ENCODE measurements at regions not wholly inside any gene's neighbourhood (a gene's known extent, or its start where the extent isn't known, plus 50 kb on each side); places are given as distances from the start of the nearest gene placed in this dataset.

GRCh38 chr5:75907651-75908050 lies 175.5 kb upstream of the SV2C start:
- Histone ChIP-seq H3K27ac (ENCODE audit: extremely low read depth, low read depth, low read length) (no peak overlapping the region), H3K4me3 (ENCODE audit: low read depth, low read length) (no peak overlapping the region), H3K4me1 (ENCODE audit: control insufficient read depth, insufficient read depth, low read length) (no peaks in the 10 kb centered on the region), H3K36me3 (ENCODE audit: control insufficient read depth in 2 of 2, insufficient read depth in 1 of 2, low read length in 2 of 2) (no peaks in the 10 kb centered on the region), H3K9me3 (ENCODE audit: control insufficient read depth, insufficient read depth, low read depth, low read length) (no peaks in the 10 kb centered on the region)
- POLR2A ChIA-PET: no interaction called here
- CTCF ChIA-PET: no interaction called here
- TF ChIP-seq ZNF24 (tag by site-specific recombination; IDR thresholded peaks at IDR 0.05): no peak

GRCh38 chr5:75894482-75894881 lies 177.2 kb upstream of the POC5 start:
- POLR2A ChIA-PET: interaction anchor here (0.6 kb wide), 1 partner anchor 973 kb away, joined by 4 read pairs; no protein-coding TSS in a partner anchor
- Histone ChIP-seq H3K4me3 (ENCODE audit: low read depth, low read length) (no peak overlapping the region), H3K27ac (ENCODE audit: extremely low read depth, low read depth, low read length) (no peak overlapping the region), H3K4me1 (ENCODE audit: control insufficient read depth, insufficient read depth, low read length) (no peaks in the 10 kb centered on the region), H3K9me3 (ENCODE audit: control insufficient read depth, insufficient read depth, low read depth, low read length) (no peaks in the 10 kb centered on the region), H3K36me3 (ENCODE audit: control insufficient read depth in 2 of 2, insufficient read depth in 1 of 2, low read length in 2 of 2) (no peaks in the 10 kb centered on the region)
- TF ChIP-seq ZNF544 (tag by site-specific recombination; IDR thresholded peaks at IDR 0.05) (no peak), ZNF549 (tag by site-specific recombination; IDR thresholded peaks at IDR 0.05) (no peak), ZNF2 (tag by site-specific recombination; IDR thresholded peaks at IDR 0.05) (no peak), ZNF660 (tag by site-specific recombination; IDR thresholded peaks at IDR 0.05) (no peak), ZNF777 (tag by site-specific recombination; IDR thresholded peaks at IDR 0.05; ENCODE audit: borderline replicate concordance) (no peak), ZEB2 (tag by site-specific recombination; IDR thresholded peaks at IDR 0.05) (no peak), ELK4 (IDR thresholded peaks at IDR 0.05; ENCODE audit: borderline replicate concordance, low read depth, low read length) (no peak), WT1 (tag by site-specific recombination; IDR thresholded peaks at IDR 0.05) (no peak), SALL2 (tag by site-specific recombination; IDR thresholded peaks at IDR 0.05; ENCODE audit: borderline replicate concordance) (no peak), ZNF112 (tag by site-specific recombination; IDR thresholded peaks at IDR 0.05) (no peak), PBX3 (CRISPR knock-in tag; IDR thresholded peaks at IDR 0.05) (no peak), GLI4 (tag by site-specific recombination; IDR thresholded peaks at IDR 0.05) (no peak), MZF1 (tag by site-specific recombination; IDR thresholded peaks at IDR 0.05; ENCODE audit: borderline replicate concordance) (no peak), ZNF16 (tag by site-specific recombination; IDR thresholded peaks at IDR 0.05; ENCODE audit: low read depth) (no peak)
- CTCF ChIA-PET: no interaction called here

- H3K4me3 ChIP-seq (ENCODE audit: low read depth, low read length): no peak overlapping the region
- POLR2A ChIA-PET: no interaction called here
- no peaks in the 10 kb centered on the region for H3K4me1 ChIP-seq (ENCODE audit: control insufficient read depth, insufficient read depth, low read length)
- no peaks in the 10 kb centered on the region for H3K36me3 ChIP-seq (ENCODE audit: control insufficient read depth in 2 of 2, insufficient read depth in 1 of 2, low read length in 2 of 2)
- CTCF ChIA-PET: no interaction called here
- TF ChIP-seq HOXA7 (CRISPR knock-in tag; IDR thresholded peaks at IDR 0.05; ENCODE audit: borderline replicate concordance): no peak
- no peak for TF ChIP-seq ZNF654 (tag by site-specific recombination; IDR thresholded peaks at IDR 0.05; ENCODE audit: low read depth)
- TF ChIP-seq ZNF266 (tag by site-specific recombination; IDR thresholded peaks at IDR 0.05; ENCODE audit: low read depth): no peak
- TF ChIP-seq HOXD13 (CRISPR knock-in tag; IDR thresholded peaks at IDR 0.05; ENCODE audit: borderline replicate concordance): no peak
- TF ChIP-seq ZBTB1 (tag by site-specific recombination; IDR thresholded peaks at IDR 0.05): no peak
- TF ChIP-seq ZNF701 (tag by site-specific recombination; IDR thresholded peaks at IDR 0.05): no peak
- no peak for TF ChIP-seq ZNF664 (tag by site-specific recombination; IDR thresholded peaks at IDR 0.05)
- no peak for TF ChIP-seq ZNF571 (tag by site-specific recombination; IDR thresholded peaks at IDR 0.05)
- no peaks in the 10 kb centered on the region for H3K9me3 ChIP-seq (ENCODE audit: control insufficient read depth, insufficient read depth, low read depth, low read length)
- H3K27ac ChIP-seq (ENCODE audit: extremely low read depth, low read depth, low read length): no peak overlapping the region
Measured at GRCh38 chr5:75891736-75892135, 174.5 kb upstream of the POC5 start.
